GM19438 (cell line): ENCODE measurements at regions not wholly inside any gene's neighbourhood (a gene's known extent, or its start where the extent isn't known, plus 50 kb on each side); places are given as distances from the start of the nearest gene placed in this dataset.

Source experiments
- ATAC-seq: cut with Tn5 transposase; IDR thresholded peaks from one replicate; pipeline ENCODE4 v1.9.1; 2021; ENCODE audit warnings: low read depth; ENCODE audit not compliant: unreplicated experiment

DNA sequence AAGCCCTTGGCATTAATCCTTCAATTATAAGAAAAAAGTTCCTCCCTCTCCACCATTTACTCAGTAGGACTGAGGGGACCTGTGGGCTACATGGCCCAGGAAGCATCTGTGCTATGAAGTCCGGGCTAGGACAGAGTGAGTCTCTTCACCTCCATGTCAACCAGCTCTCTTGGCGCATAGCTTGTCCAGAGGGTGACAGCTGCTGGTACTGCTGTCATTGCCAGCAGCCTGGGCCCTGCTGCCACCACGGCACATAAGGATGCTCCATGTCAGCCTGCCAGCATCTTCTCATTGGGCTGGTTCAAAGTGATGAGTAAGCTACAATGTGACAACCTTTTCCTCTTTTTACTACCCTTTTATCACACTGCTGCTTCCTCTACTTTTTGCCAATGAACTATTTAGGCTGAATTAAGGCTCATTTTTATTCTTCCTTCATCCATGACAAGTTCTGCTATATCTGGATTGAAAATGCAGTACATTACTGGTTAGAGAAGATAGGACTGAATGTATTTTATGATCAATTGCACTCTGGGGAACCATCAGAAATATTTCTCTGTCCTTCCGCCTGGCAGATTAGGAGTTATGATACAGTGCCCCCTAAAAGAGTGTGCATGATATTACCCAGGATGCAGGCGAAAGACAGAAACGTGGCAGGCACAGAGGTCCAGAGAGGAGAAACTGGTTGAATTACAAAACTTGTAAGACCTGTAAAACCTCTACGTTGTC is 258.9 kb upstream of the TNP1 start:
- no peak for ATAC-seq

DNA sequence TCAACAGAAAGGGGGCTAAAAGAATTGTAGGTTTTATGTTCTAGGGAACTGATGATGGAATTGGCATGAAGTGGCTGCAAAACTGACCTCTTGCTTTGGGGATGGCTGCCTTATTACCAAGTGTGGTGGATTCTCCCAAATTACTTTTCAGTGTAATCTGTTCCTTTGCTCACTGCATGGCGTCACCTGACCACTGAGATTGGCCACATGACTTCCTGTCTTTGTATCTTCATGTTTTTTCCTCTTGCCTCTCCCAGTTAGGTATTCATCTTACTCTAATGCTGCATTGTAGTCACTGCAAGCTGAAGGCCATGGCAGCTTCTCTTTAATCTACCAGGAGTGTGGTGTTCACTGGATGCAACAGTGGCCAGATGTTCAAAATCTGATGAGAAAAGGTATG is 257.7 kb upstream of the TNP1 start:
- no peak for ATAC-seq

DNA sequence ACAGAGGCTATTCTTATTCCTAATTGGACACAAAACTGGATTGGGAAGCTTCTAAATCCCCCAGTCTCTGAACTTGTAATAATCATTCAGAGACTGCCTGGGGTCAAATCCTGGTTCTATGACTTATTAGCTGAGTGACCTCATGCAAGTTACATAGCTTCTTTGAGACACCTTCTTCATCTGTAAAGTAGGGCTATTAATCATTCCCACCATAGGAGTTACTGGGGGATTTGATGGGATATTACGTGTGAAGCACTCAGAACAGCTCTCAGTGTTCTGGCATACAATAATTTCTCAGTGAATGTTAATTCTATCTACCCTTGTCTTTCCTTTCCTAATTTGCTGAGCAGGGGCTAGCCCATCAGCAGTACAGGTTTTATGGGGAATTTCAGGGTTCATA is 256.7 kb upstream of the TNP1 start:
- no peak for ATAC-seq

DNA sequence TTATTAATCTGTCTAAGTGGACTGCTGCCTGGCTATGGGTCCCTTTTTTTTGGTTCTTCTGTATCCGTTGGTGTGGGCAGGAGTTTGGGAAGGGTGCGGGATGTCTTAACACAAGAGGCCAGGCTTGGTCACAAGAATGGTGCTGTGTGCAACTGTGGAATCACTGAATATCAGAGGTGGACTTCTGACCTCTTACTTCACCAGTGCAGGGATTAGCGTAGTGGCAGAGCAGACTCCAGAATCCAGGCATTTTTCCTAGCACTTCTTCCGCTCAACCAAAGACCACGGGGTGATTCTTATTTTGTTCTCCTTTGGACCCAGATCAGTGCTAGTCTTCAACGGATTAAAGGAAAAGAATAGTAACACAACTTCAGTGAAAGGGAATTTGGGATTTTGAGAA is 254.3 kb upstream of the TNP1 start:
- ATAC-seq = no peak

GRCh38 chr2:217113491-217113890 is 253.6 kb upstream of the TNP1 start:
- no peak for ATAC-seq

- no peak for ATAC-seq
Measured at GRCh38 chr2:217110550-217110949, 250.7 kb upstream of the TNP1 start.

- no peak for ATAC-seq
Measured at GRCh38 chr2:217108575-217109027, 248.7 kb upstream of the TNP1 start.

GRCh38 chr2:217108086-217108485 is 248.2 kb upstream of the TNP1 start:
- ATAC-seq = no peak

- ATAC-seq = no peak
Measured at GRCh38 chr2:217107480-217107879, 247.6 kb upstream of the TNP1 start.

DNA sequence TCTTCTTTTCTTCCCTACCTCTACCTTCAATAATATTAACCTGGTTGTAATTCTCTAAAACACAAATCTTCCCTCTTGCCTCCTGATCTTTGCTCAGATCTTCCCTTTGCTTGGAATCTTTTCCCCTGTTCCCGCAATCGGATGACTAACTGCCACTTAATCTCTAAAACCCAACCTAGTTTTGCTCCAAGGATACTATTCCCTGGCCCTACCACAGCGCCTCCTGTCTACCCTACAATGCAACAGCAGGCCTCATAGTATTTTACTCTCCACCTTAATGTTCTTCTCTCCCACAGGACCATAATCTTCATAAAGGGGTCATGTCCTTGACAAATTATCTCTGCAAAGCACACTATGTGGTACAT is 246.8 kb upstream of the TNP1 start:
- no peak for ATAC-seq

DNA sequence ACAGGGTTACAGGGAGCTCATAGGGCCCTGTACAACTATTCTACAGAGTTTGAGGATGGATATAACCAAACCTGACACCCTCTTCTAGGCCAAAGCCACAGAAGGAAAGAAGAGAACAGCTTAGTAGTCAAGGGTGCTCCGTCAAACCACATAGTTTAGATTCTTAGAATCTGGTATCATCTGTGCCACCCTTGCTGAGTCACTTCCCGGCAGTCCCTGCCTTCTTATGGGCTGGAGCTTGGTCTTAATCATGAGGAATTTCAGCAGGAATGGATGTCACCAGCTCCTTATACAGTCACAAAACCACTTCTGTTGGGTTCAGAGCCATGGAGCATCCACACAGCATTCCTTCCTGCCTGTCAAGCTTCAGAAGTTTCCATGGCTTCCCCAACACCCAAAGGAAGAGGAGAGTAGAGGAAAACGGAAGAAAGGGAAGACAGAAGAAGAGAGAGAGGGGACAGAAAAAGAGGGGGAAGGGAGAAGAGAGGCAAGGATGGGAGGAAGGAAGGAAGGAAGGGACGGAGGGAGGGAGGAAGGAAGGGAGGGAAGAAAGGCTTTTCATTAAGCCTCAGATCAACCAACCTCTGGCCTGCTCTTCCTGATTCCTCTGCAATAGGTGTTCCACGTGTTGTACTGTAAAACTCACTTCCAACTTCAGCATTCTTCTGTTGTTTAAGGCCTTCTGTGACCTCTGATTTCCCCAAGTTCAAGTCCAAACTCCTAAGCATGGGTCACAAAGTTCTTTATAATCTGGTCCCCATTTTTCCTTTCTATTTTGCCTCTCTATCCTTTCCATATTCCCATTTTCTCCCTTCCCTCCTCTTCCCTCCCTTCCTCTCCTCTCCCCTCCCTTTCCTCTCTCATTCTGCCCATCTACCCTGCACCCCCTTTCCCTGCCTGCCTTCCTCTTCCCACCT is 246.1 kb upstream of the TNP1 start:
- ATAC-seq = no peak

GRCh38 chr2:217103752-217104545 is 244.1 kb upstream of the TNP1 start:
- ATAC-seq = no peak

DNA sequence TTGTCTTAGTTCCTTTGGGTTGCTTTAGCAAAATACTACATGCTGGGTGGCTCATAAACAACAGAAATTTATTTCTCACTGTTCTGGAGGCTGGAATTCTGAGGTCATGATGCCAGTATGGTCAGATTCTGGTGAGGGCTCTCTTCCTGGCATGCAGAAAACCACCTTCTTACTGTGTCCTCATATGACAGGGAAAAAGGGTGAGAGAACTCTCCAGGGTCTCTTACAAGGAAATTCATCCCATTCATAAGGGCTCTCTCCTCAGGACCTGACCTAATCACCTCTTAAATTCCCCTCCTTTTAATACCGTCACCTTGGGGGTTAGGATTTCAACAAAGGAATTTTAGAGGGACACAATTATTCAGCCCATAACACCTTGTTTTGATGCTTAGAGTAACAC is 243.1 kb upstream of the TNP1 start:
- no peak for ATAC-seq

- ATAC-seq = no peak
Measured at GRCh38 chr2:217101972-217102371, 242.1 kb upstream of the TNP1 start.

DNA sequence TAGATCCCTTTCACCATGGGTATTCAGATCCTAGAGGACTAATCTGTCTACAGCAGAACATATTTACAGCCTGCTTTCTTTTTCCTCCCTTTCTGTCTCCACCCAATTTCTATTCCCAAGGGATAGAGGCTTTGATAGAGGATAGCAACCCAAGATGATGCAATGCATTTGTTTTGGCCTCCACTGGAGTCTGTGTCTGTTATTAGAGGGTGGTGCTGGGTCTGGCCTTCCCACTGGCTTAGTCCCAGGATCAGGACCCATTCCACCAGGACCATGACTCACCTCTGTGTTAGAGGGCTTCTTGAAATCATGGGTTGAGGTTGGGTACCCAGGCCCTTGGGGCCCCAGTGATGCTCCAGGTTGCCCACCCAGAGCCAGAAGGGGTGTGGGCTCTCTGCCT is 239.7 kb upstream of the TNP1 start:
- ATAC-seq = no peak

GRCh38 chr2:217098435-217098834 is 238.6 kb upstream of the TNP1 start:
- no peak for ATAC-seq

DNA sequence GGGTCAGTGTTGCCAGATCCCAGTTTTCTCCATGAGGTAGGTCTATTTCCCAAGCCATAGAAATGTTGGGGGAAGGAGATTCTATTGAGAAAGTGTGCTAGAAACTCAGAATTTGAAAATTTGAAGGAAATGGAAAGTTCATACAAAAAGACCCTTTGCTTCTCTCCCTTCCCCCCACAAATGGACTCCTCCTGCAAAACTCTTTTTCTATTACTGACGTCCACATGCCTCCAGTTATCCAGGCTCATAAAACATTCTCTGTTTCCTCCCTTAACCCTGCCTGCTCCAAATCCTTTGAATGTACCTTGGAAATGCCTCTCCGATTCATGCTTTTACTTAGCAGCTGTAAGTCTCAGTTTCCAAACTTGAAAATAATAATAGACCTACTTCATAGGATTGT is 237.5 kb upstream of the TNP1 start:
- ATAC-seq = no peak

- no peak for ATAC-seq
Measured at GRCh38 chr2:217096474-217097225, 236.8 kb upstream of the TNP1 start.

- ATAC-seq = no peak
Measured at GRCh38 chr2:217095511-217096205, 235.8 kb upstream of the TNP1 start.
